AG04450 (cell line): ENCODE measurements at regions not wholly inside any gene's neighbourhood (a gene's known extent, or its start where the extent isn't known, plus 50 kb on each side); places are given as distances from the start of the nearest gene placed in this dataset.
"Not testable (repeated sequence)": the region's sequence is repeated elsewhere in the genome, so short reads cannot be mapped to it uniquely, and the experiment has no call there.

Experiments used
- CTCF ChIA-PET: fragments of 300-600, 350-600 bp; formaldehyde crosslinking; extraction: SDS; loops from one replicate; lab custom pipeline; 2022; ENCODE audit warnings: antibody characterized with exemption, inconsistent platforms; lab: Charles Lee
- POLR2A ChIA-PET: fragments of 350-600 bp; formaldehyde crosslinking; extraction: SDS; loops from one replicate; lab custom pipeline; 2021; ENCODE audit warnings: antibody characterized with exemption, inconsistent platforms; lab: Yijun Ruan, JAX
- DNase-seq: peaks from one replicate; pipeline ENCODE4 v3.0.0-alpha.2; 2011; ENCODE audit warnings: low read depth, low spot score
- H3K27ac ChIP-seq: one replicate; pipeline ENCODE4 v1.5.1; 2012; ENCODE audit warnings: low read depth, low read length, control low read depth
- H3K27me3 ChIP-seq: one replicate; pipeline ENCODE4 v1.6.0; 2012; ENCODE audit warnings: low read length; ENCODE audit not compliant: control insufficient read depth, insufficient read depth
- H3K4me3 ChIP-seq: 2 replicates; pipeline ENCODE4 v1.5.1; 2011; ENCODE audit warnings: mild to moderate bottlenecking, low read depth, low read length, control low read depth
- H3K9me3 ChIP-seq: 2 replicates; pipeline ENCODE4 v1.5.1; 2012; ENCODE audit warnings: low read length; ENCODE audit not compliant: control insufficient read depth, insufficient read depth
- CTCF ChIP-seq: IDR thresholded peaks from 2 replicates; pipeline ENCODE4 v1.5.1; 2011; ENCODE audit warnings: low read depth, low read length, control low read depth, inconsistent platforms

GRCh38 chr1:161440312-161440894 is 64.9 kb upstream of the FCGR2A start:
- CTCF ChIA-PET, result interaction anchor here (0.6 to 1.4 kb wide), 5 partner anchors 13 to 301 kb away, joined by 3 read pairs; no protein-coding TSS in a partner anchor
- DNase-seq, result no peak

GRCh38 chr1:161439280-161440232 is 65.7 kb upstream of the FCGR2A start:
- POLR2A ChIA-PET, result no interaction called here
- H3K27me3 ChIP-seq, result no peaks in the 10 kb centered on the region
- no peak for TF ChIP-seq CTCF
- CTCF ChIA-PET, result interaction anchor here (0.7 to 1.4 kb wide), 5 partner anchors 12 to 302 kb away, joined by 3 read pairs; no protein-coding TSS in a partner anchor
- H3K27ac ChIP-seq, result no peak overlapping the region
- peak overlapping the region; percentile 47 for H3K4me3 ChIP-seq
- no peak for DNase-seq
- no peaks in the 10 kb centered on the region; the same call in 1 of the 2 replicates for H3K9me3 ChIP-seq

More at GRCh38 chr1:161440312-161440894, 64.9 kb upstream of the FCGR2A start:
- POLR2A ChIA-PET, result no interaction called here
- Histone ChIP-seq H3K27ac (no peak overlapping the region), H3K27me3 (no peaks in the 10 kb centered on the region), H3K9me3 (peaks cover 2% of the 10 kb centered on the region; the same call in 1 of the 2 replicates), H3K4me3 (peak overlapping the region; percentile 58)
- TF ChIP-seq CTCF, result peak; percentile 53

GRCh38 chr1:161433191-161433590 is 65.5 kb upstream of the CFAP126 start:
- H3K27me3 ChIP-seq, POLR2A ChIA-PET, H3K27ac ChIP-seq, CTCF ChIA-PET, DNase-seq, H3K4me3 ChIP-seq, H3K9me3 ChIP-seq: not testable (repeated sequence)

- H3K27ac ChIP-seq, result no peak overlapping the region
- CTCF ChIA-PET, result no interaction called here
Measured at GRCh38 chr1:161432091-161432490, 64.4 kb upstream of the CFAP126 start.

More at GRCh38 chr1:161432091-161432490, 64.4 kb upstream of the CFAP126 start:
- Histone ChIP-seq H3K9me3 (no peaks in the 10 kb centered on the region), H3K4me3 (no peak overlapping the region), H3K27me3 (peaks cover 4% of the 10 kb centered on the region)
- no peak for TF ChIP-seq CTCF
- DNase-seq, result no peak
- POLR2A ChIA-PET, result no interaction called here
